Fibroblast of mammary gland (primary cell): ENCODE measurements at regions not wholly inside any gene's neighbourhood (a gene's known extent, or its start where the extent isn't known, plus 50 kb on each side); places are given as distances from the start of the nearest gene placed in this dataset.

Experiments used
- DNase-seq: peaks from one replicate; pipeline ENCODE4 v3.0.0-alpha.2; 2010; ENCODE audit warnings: low read depth
- H3K4me3 ChIP-seq: 2 replicates; pipeline ENCODE4 v1.5.1; 2011; ENCODE audit warnings: low read depth, mild to moderate bottlenecking, low read length, moderate library complexity; ENCODE audit not compliant: control insufficient read depth
- CTCF ChIP-seq: conservative IDR thresholded peaks from 2 replicates; pipeline ENCODE4 v1.5.1; 2011; ENCODE audit warnings: low read depth, low read length, inconsistent platforms; ENCODE audit not compliant: control insufficient read depth, insufficient read depth

- no peak for TF ChIP-seq CTCF
- no peak for DNase-seq
Measured at GRCh38 chr12:116654226-116654743, 83.6 kb downstream of the SPRING1 start.

GRCh38 chr12:116651089-116651488 is 86.8 kb downstream of the SPRING1 start:
- DNase-seq = no peak
- H3K4me3 ChIP-seq = no peak overlapping the region
- TF ChIP-seq CTCF = no peak

More at GRCh38 chr12:116654226-116654743, 83.6 kb downstream of the SPRING1 start:
- no peak overlapping the region for H3K4me3 ChIP-seq

GRCh38 chr12:116650585-116651087 is 87.2 kb downstream of the SPRING1 start:
- TF ChIP-seq CTCF = no peak
- DNase-seq = no peak

GRCh38 chr12:116650062-116650461 is 87.8 kb downstream of the SPRING1 start:
- DNase-seq = no peak
- no peak overlapping the region for H3K4me3 ChIP-seq
- TF ChIP-seq CTCF = no peak

More at GRCh38 chr12:116650585-116651087, 87.2 kb downstream of the SPRING1 start:
- H3K4me3 ChIP-seq = no peak overlapping the region

- H3K4me3 ChIP-seq = no peak overlapping the region
- TF ChIP-seq CTCF = no peak
- no peak for DNase-seq
Measured at GRCh38 chr12:116647813-116648212, 88.6 kb downstream of the MAP1LC3B2 start.

- no peak for DNase-seq
- no peak overlapping the region for H3K4me3 ChIP-seq
- no peak for TF ChIP-seq CTCF
Measured at GRCh38 chr12:116646901-116647300, 87.7 kb downstream of the MAP1LC3B2 start.

GRCh38 chr12:116644806-116645205 is 85.6 kb downstream of the MAP1LC3B2 start:
- no peak for TF ChIP-seq CTCF
- no peak for DNase-seq
- no peak overlapping the region for H3K4me3 ChIP-seq
